ENCODE measurements at regions not wholly inside any gene's neighbourhood (a gene's known extent, or its start where the extent isn't known, plus 50 kb on each side); places are given as distances from the start of the nearest gene placed in this dataset.
"Not testable (repeated sequence)": the region's sequence is repeated elsewhere in the genome, so short reads cannot be mapped to it uniquely, and the experiment has no call there.

GRCh38 chr13:81597101-81597500 is 1256.2 kb upstream of the SPRY2 start:
- DNase-seq, result no peak

- DNase-seq, result no peak
These were observed 1255.4 kb upstream of the SPRY2 start for GRCh38 chr13:81596224-81596753.

- DNase-seq, result no peak
These were observed 1250.7 kb upstream of the SPRY2 start for GRCh38 chr13:81591528-81592220.

DNA sequence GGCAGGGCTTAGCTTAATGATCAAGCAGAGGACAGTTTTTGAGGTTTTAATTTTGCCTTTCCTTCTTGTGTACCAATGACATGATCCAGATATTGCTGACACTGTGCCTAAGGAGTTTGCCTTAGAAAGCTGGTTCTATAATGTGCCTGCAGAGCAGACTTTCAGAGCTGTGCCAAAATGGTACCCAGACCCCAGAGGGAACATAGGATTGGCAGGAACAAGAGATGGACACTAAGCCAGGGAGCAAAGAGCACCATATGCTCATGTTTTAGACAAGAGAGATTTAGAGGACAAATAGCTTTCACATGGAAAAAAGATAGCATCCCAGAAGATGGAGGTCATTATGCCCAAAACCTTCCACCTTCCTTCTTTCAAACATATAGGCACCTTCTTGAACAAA is 1241.5 kb upstream of the SPRY2 start:
- no peak for DNase-seq

DNA sequence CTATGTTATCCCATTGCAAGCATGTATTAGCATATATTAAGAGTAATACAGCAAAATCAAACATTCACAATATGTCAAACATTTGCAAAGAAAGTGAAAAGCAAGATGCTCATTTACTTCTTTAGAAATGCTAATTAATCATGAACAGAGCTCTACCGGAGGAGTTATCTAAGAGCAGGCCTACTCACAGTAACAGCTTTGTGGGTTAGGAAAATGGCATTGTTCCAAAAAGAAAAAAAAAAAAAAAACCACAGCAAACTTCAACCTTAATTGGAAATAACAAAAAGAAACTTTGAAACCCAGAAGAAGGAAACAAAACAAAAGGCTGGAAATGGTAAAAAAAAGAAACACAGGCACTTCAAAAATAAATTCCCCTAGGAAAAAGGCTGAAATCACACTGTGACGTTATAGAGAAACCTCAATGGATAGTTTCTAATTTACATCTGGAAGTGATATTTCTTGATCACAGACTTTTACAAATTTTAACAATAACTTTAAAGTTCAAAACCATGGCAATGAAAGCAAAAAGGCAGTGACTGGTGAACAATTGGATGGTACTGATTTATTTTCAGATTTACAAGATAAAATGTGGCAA is 1236.8 kb upstream of the SPRY2 start:
- DNase-seq, result no peak

GRCh38 chr13:81568824-81569223 is 1227.9 kb upstream of the SPRY2 start:
- DNase-seq, result no peak

GRCh38 chr13:81565849-81566248 is 1224.9 kb upstream of the SPRY2 start:
- no peak for DNase-seq

DNA sequence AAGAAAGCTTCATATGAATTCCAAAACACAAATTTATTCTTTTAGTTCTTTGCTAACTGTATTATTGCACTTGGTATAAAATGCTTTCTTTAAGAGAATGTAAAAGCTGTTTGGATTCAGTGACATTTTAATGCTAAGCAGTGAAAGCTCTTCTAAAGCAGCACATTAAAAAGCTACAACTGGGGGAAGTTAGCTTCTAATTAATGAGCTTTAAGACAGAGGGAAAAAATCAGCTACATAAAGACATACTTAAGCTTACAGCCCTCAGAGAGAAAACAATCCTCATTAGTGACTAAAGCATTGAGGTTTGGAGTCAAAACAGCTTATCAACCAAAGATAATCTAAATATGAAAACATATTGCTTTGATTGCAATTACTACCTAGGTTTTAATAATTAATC is 1222.2 kb upstream of the SPRY2 start:
- DNase-seq, result no peak

DNA sequence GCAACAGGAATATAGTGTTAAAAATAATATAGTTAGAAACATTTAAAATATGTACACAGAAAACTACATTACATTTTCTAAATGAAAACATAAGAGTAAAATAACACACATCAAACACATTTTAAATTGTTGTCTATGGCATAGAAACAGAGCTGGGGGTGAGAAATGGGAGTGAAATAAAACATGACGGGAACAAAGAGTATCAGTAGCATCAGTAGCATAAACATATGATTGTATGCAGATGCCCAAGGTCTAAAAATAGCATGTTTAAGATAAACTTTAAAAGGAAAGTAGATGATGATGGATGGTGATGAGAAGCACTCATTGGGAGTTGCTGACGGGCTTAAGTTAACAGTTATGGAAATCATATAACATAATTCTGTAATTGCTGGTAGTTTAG is 1221.7 kb upstream of the SPRY2 start:
- no peak for DNase-seq

DNA sequence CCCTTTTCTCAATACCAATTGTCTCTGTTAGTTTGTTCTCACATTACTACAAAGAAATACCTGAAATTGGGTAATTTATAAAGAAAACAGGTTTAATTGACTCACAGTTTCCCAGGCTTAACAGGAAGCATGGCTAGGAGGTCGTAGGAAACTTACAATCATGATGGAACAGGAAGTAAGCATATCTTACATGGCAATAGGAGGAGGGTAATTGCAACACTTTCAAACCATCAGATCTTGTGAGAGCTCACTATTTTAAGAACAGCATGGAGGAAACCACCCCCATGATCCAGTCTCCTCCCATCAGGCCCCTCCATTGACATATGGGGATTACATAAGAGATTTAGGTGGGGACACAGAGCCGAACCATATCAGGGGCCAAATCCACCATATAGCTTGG is 1210.1 kb upstream of the SPRY2 start:
- no peak for DNase-seq

- DNase-seq, result not testable (repeated sequence)
These were observed 1205.4 kb upstream of the SPRY2 start for GRCh38 chr13:81546294-81546693.

GRCh38 chr13:81540777-81541176 is 1199.9 kb upstream of the SPRY2 start:
- no peak for DNase-seq

- no peak for DNase-seq
These were observed 1198.8 kb upstream of the SPRY2 start for GRCh38 chr13:81539643-81540150.

GRCh38 chr13:81498969-81499368 is 1158.0 kb upstream of the SPRY2 start:
- DNase-seq, result no peak

GRCh38 chr13:81493144-81493543 is 1152.2 kb upstream of the SPRY2 start:
- no peak for DNase-seq

DNA sequence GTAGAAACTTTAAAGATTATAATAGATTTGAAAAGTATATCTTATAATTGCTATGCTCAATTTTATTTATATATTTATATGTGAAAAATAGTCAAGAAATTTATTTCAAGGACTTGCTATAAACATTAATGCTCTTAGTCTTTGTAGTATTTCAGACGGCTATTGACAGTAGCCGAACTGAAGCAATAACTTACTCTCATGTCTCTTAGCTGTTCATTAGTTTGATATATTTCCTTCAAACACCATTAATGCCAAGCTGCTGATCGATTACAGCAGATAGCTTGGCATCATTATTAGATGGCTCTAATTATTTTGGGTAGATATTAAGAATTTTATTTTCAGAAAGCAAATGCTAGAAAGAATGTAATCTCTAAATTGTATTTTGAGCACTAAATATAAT is 1151.5 kb upstream of the SPRY2 start:
- no peak for DNase-seq

GRCh38 chr13:81488021-81488420 is 1147.1 kb upstream of the SPRY2 start:
- DNase-seq, result no peak

DNA sequence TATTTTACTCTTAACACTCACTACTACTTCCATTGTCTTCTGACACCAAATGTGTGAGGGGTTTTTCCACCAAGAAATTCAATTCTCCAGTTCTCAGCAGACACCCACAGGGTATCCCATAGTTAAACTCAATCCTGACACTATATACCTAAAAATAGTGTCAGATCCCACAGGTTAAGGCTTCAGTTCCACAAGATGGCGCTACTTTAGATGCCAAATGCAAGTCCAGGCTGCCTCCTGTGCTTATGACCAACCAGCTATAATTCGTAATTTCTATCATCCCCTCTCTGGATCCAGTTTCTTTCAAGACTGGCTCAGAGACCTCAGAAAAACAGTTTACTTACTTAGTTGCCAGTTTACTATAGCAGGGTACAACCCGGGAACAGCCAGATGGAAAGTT is 1146.2 kb upstream of the SPRY2 start:
- DNase-seq, result peak; percentile 6

DNA sequence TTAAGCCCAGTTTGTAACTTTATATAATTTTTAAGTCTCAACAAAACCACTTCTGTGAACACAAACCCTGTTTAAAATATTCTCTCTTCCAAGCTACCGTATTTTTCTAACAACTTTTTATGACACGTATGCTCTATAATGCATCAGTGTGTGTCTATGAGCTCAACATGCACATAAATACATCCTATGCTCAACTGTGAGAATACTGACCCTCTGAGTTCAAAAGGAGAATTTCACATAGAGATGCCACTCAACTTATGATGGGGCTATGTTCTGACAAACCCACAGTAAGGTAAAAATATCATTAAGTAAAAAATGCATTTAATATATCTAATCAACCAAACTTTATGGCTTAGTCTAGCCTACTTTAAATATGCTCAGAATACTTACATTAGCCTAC is 1139.7 kb upstream of the SPRY2 start:
- DNase-seq, result no peak

DNA sequence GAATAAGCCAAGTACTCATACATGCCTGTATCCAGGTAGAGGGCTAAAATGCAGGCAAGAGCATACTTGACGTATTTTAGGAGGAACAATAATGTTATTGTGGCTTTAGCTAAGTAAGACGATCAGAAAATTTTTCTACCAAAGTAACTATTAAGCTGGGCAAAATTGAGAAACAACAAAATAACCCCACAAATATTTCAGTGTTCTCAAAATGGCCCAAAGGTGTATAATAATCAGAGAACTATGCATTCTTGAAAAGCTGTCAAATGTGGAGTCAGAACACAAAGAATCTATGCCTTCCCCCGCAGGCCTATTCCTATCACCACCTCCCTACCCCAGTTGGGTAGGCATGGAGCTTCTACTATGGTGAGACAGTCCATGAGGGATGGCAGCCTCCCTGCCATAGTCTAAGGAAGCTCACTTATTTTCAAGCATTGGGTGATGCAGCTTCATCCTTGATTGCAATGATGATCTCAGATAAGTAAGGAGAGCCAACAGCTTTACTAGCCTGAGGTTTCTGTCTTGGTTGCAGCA is 1132.5 kb upstream of the SPRY2 start:
- DNase-seq, result no peak

DNA sequence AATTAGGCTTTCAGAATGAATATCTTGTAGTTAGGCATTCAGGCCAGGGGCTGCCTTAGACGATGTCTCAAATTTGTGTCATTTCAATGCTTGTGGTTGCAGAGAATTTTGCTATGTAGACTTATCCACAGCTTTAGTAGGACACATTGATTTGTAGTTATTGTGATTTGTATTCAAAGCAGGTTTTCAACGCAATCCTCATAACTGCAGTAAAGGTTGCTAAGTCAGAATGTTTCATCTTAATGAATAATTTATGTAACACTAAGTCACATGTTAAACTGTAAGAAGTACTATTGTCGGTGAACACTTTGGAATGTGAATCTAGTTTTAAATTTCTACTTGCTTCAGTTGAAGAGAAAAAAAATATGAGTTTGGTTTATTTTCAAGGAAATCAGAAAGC is 1117.2 kb upstream of the SPRY2 start:
- DNase-seq, result no peak

GRCh38 chr13:81446441-81446840 is 1105.5 kb upstream of the SPRY2 start:
- no peak for DNase-seq

GRCh38 chr13:81442904-81443303 is 1102.0 kb upstream of the SPRY2 start:
- no peak for DNase-seq

DNA sequence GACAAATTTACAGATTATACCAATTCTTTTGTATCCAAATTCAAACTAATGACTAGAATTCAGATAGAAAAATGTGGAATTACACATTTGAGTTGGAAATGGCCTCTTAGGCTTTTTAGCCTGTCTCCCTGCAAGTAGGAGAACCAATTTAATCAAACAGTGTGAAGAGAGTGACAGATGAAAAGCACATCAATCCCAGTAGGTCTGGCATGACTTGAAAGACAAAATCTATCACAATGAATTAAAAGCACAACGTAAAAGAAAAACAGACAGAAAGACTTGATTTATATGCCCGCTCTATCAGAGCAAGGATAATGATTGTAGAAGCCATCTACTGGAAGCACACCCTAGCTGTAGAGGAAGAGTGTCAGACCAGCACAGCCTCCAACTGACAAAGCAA is 1084.4 kb upstream of the SPRY2 start:
- no peak for DNase-seq
